Neural cell (in vitro differentiated cells): ENCODE measurements at regions not wholly inside any gene's neighbourhood (a gene's known extent, or its start where the extent isn't known, plus 50 kb on each side); places are given as distances from the start of the nearest gene placed in this dataset.

Source experiments
- EP300 ChIP-seq: fragments of 450-650 bp; conservative IDR thresholded peaks from 2 replicates; pipeline ENCODE4 v1.6.1; 2014; ENCODE audit warnings: antibody characterized with exemption, mild to moderate bottlenecking, moderate library complexity; ENCODE audit not compliant: poor library complexity, severe bottlenecking
- EZH2 ChIP-seq: fragments of 200-600, 300-800 bp; shearing (Covaris generic), sonication (generic); IDR thresholded peaks from 2 replicates; pipeline ENCODE4 v1.6.1; 2014; ENCODE audit warnings: antibody characterized with exemption, low read length, borderline replicate concordance, mild to moderate bottlenecking; ENCODE audit not compliant: insufficient read depth, poor library complexity, severe bottlenecking
- MXI1 ChIP-seq: fragments of 450-650 bp; conservative IDR thresholded peaks from 2 replicates; pipeline ENCODE4 v1.6.1; 2014; ENCODE audit warnings: antibody characterized with exemption, mild to moderate bottlenecking; ENCODE audit not compliant: poor library complexity, severe bottlenecking
- POLR2AphosphoS5 ChIP-seq: IDR thresholded peaks from 2 replicates; pipeline ENCODE4 v1.6.1; 2012
- SMC3 ChIP-seq: fragments of 450-650 bp; conservative IDR thresholded peaks from 2 replicates; pipeline ENCODE4 v1.6.1; 2014; ENCODE audit warnings: antibody characterized with exemption, mild to moderate bottlenecking, moderate library complexity; ENCODE audit not compliant: poor library complexity
- TAF1 ChIP-seq: IDR thresholded peaks from 2 replicates; pipeline ENCODE4 v1.6.1; 2012; ENCODE audit warnings: low read depth
- TF ChIP-seq, protein P1 (sequence below): fragments of 450-650 bp; IDR thresholded peaks from 2 replicates; pipeline ENCODE4 v1.5.1; 2014; ENCODE audit warnings: antibody characterized with exemption, mild to moderate bottlenecking, moderate library complexity; ENCODE audit not compliant: poor library complexity, severe bottlenecking
- TF ChIP-seq, protein P2 (sequence below): IDR thresholded peaks from 2 replicates; pipeline ENCODE4 v1.6.1; 2012; ENCODE audit warnings: borderline replicate concordance

DNA sequence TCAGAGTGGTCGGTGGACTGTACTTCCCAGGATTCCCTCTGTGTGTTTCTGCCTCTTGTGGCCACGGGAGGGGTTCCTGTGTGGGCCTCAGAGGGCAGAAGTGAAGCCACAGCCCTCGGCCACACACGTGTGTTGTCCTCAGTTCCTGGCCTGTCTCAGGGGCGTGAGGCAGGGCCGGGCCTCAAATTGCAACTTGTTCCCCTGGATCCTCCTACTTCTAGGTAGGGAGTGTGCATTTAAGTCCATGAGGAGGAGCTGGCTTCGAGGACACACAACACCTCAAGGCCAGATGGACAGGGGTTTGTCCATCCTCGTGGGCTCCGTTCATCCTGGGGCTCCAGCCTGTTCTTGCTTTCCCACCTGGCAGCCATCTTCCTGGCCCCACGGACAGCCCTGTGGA lies 573.0 kb downstream of the TBC1D22A start:
- TF ChIP-seq, protein P1, sequence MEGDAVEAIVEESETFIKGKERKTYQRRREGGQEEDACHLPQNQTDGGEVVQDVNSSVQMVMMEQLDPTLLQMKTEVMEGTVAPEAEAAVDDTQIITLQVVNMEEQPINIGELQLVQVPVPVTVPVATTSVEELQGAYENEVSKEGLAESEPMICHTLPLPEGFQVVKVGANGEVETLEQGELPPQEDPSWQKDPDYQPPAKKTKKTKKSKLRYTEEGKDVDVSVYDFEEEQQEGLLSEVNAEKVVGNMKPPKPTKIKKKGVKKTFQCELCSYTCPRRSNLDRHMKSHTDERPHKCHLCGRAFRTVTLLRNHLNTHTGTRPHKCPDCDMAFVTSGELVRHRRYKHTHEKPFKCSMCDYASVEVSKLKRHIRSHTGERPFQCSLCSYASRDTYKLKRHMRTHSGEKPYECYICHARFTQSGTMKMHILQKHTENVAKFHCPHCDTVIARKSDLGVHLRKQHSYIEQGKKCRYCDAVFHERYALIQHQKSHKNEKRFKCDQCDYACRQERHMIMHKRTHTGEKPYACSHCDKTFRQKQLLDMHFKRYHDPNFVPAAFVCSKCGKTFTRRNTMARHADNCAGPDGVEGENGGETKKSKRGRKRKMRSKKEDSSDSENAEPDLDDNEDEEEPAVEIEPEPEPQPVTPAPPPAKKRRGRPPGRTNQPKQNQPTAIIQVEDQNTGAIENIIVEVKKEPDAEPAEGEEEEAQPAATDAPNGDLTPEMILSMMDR = no peak
- TF ChIP-seq SMC3 (no peak), EZH2 (no peak), TAF1 (no peak), POLR2AphosphoS5 (no peak), MXI1 (no peak), EP300 (no peak)
- TF ChIP-seq, protein P2, sequence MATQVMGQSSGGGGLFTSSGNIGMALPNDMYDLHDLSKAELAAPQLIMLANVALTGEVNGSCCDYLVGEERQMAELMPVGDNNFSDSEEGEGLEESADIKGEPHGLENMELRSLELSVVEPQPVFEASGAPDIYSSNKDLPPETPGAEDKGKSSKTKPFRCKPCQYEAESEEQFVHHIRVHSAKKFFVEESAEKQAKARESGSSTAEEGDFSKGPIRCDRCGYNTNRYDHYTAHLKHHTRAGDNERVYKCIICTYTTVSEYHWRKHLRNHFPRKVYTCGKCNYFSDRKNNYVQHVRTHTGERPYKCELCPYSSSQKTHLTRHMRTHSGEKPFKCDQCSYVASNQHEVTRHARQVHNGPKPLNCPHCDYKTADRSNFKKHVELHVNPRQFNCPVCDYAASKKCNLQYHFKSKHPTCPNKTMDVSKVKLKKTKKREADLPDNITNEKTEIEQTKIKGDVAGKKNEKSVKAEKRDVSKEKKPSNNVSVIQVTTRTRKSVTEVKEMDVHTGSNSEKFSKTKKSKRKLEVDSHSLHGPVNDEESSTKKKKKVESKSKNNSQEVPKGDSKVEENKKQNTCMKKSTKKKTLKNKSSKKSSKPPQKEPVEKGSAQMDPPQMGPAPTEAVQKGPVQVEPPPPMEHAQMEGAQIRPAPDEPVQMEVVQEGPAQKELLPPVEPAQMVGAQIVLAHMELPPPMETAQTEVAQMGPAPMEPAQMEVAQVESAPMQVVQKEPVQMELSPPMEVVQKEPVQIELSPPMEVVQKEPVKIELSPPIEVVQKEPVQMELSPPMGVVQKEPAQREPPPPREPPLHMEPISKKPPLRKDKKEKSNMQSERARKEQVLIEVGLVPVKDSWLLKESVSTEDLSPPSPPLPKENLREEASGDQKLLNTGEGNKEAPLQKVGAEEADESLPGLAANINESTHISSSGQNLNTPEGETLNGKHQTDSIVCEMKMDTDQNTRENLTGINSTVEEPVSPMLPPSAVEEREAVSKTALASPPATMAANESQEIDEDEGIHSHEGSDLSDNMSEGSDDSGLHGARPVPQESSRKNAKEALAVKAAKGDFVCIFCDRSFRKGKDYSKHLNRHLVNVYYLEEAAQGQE = no peak
